SK-N-SH (cell line): ENCODE measurements at regions not wholly inside any gene's neighbourhood (a gene's known extent, or its start where the extent isn't known, plus 50 kb on each side); places are given as distances from the start of the nearest gene placed in this dataset.

ENCODE experiments used
- CTCF ChIA-PET: fragments of 300-600, 350-600 bp; formaldehyde crosslinking; extraction: SDS; loops from one replicate; lab custom pipeline; 2021; lab: Yijun Ruan, JAX
- POLR2A ChIA-PET: fragments of 350-600 bp; sonication (Branson Sonifier 250); formaldehyde crosslinking; extraction: SDS; loops from one replicate; lab custom pipeline; 2020; ENCODE audit warnings: antibody characterized with exemption, inconsistent platforms; lab: Yijun Ruan, JAX
- DNase-seq: peaks from one replicate; pipeline ENCODE4 v3.0.0; 2012
- H2AFZ ChIP-seq: fragments of 200-600 bp; sonication (generic); 2 replicates; pipeline ENCODE4 v1.8.1; 2016; ENCODE audit warnings: antibody characterized with exemption, mild to moderate bottlenecking, low read depth
- H3F3A ChIP-seq: fragments of 200-600 bp; sonication (generic); replicated peaks from 2 replicates; pipeline ENCODE3; 2016; ENCODE audit warnings: antibody characterized with exemption, mild to moderate bottlenecking; ENCODE audit not compliant: insufficient read depth
- H3K27ac ChIP-seq, 2 experiments: fragments of 200-500 bp in 1 of 2; fragments of 200-600 bp in 1 of 2; sonication (Bioruptor generic) in 1 of 2; sonication (generic), shearing (Covaris generic) in 1 of 2; 2 replicates each; pipeline versions ENCODE4 v1.5.1 to v1.6.1; 2014 to 2016; ENCODE audit warnings: low read depth in 2 of 2, inconsistent platforms in 1 of 2, low read length in 1 of 2, mild to moderate bottlenecking in 1 of 2, mixed read lengths in 1 of 2
- H3K27me3 ChIP-seq: fragments of 200-600 bp; sonication (generic), shearing (Covaris generic); 2 replicates; pipeline ENCODE4 v1.6.1; 2016; ENCODE audit warnings: mixed run types; ENCODE audit not compliant: insufficient read depth
- H3K36me3 ChIP-seq, 2 experiments: fragments of 200-500 bp in 1 of 2; fragments of 200-600 bp in 1 of 2; sonication (Bioruptor generic) in 1 of 2; sonication (generic) in 1 of 2; replicated peaks in 1 of 2; 2 replicates each; pipeline versions ENCODE3 to v1.5.1; 2014 to 2016; ENCODE audit warnings: low read length in 1 of 2, mild to moderate bottlenecking in 1 of 2; ENCODE audit not compliant: insufficient read depth in 2 of 2, control insufficient read depth in 1 of 2
- H3K4me1 ChIP-seq, 2 experiments: fragments of 200-500 bp in 1 of 2; fragments of 200-600 bp in 1 of 2; sonication (Bioruptor generic) in 1 of 2; sonication (generic), shearing (Covaris generic) in 1 of 2; 2 replicates each; pipeline versions ENCODE4 v1.5.1 to v1.6.1; 2014 to 2016; ENCODE audit warnings: low read depth in 1 of 2, low read length in 1 of 2, mixed run types in 1 of 2; ENCODE audit not compliant: insufficient read depth in 2 of 2, control insufficient read depth in 1 of 2
- H3K4me2 ChIP-seq: fragments of 200-600 bp; sonication (generic), shearing (Covaris generic); 2 replicates; pipeline ENCODE4 v1.6.1; 2017; ENCODE audit warnings: mixed run types
- H3K4me3 ChIP-seq, 2 experiments: fragments of 200-500 bp in 1 of 2; fragments of 200-600 bp in 1 of 2; sonication (Bioruptor generic) in 1 of 2; sonication (generic), shearing (Covaris generic) in 1 of 2; 2 replicates each; pipeline versions ENCODE4 v1.5.1 to v1.8.1; 2014 to 2016; ENCODE audit warnings: low read depth in 2 of 2, inconsistent platforms in 1 of 2, low read length in 1 of 2, mild to moderate bottlenecking in 1 of 2, mixed read lengths in 1 of 2, moderate library complexity in 1 of 2
- H3K79me2 ChIP-seq: fragments of 200-600 bp; sonication (generic); 2 replicates; pipeline ENCODE4 v1.8.1; 2017; ENCODE audit warnings: mild to moderate bottlenecking; ENCODE audit not compliant: insufficient read depth
- H3K9ac ChIP-seq: fragments of 200-600 bp; sonication (generic); 2 replicates; pipeline ENCODE4 v1.6.1; 2017; ENCODE audit warnings: mixed run types
- H3K9me2 ChIP-seq: fragments of 200-600 bp; sonication (generic); 2 replicates; pipeline ENCODE4 v1.6.1; 2017; ENCODE audit warnings: mixed run types
- H3K9me3 ChIP-seq: fragments of 200-600 bp; sonication (generic); 2 replicates; pipeline ENCODE4 v1.6.1; 2017; ENCODE audit warnings: mixed run types, mild to moderate bottlenecking, moderate library complexity
- H4K20me1 ChIP-seq: fragments of 200-600 bp; sonication (generic); 2 replicates; pipeline ENCODE4 v1.6.1; 2017; ENCODE audit warnings: mild to moderate bottlenecking, mixed run types; ENCODE audit not compliant: insufficient read depth
- CHD2 ChIP-seq: fragments of 150-350 bp; IDR thresholded peaks from 2 replicates; pipeline ENCODE4 v1.6.1; 2018; ENCODE audit warnings: low read length; ENCODE audit not compliant: partially characterized antibody
- ELF1 ChIP-seq: IDR thresholded peaks from 2 replicates; pipeline ENCODE4 v1.4.0; 2012
- EP300 ChIP-seq, 2 experiments: IDR thresholded peaks; 2 replicates each; pipeline versions ENCODE4 v1.4.0 to v1.6.1; 2012; ENCODE audit warnings: borderline replicate concordance in 1 of 2, low read depth in 1 of 2, low read length in 1 of 2
- FOSL2 ChIP-seq: IDR thresholded peaks from 2 replicates; pipeline ENCODE4 v1.4.0; 2012; ENCODE audit warnings: low read depth, mild to moderate bottlenecking, moderate library complexity, borderline replicate concordance
- FOXJ3 ChIP-seq: sonication (generic); formaldehyde crosslinking; IDR thresholded peaks from 2 replicates; pipeline ENCODE4 v1.5.1; 2020; ENCODE audit warnings: mild to moderate bottlenecking, missing genetic modification reagents
- FOXM1 ChIP-seq: IDR thresholded peaks from 2 replicates; pipeline ENCODE4 v1.4.0; 2012; ENCODE audit warnings: low read depth, mild to moderate bottlenecking
- GATA2 ChIP-seq: sonication (generic); formaldehyde crosslinking; IDR thresholded peaks from 2 replicates; pipeline ENCODE4 v1.5.0; 2020; ENCODE audit warnings: mild to moderate bottlenecking, missing genetic modification reagents
- JUND ChIP-seq: IDR thresholded peaks from 2 replicates; pipeline ENCODE4 v1.4.0; 2012
- MEF2A ChIP-seq: IDR thresholded peaks from 2 replicates; pipeline ENCODE4 v1.4.0; 2012; ENCODE audit warnings: low read depth, borderline replicate concordance
- NRF1 ChIP-seq: IDR thresholded peaks from 2 replicates; pipeline ENCODE4 v1.6.1; 2012; ENCODE audit warnings: low read depth, mild to moderate bottlenecking, low read length
- POLR2AphosphoS5 ChIP-seq: IDR thresholded peaks from 2 replicates; pipeline ENCODE4 v1.6.1; 2012; ENCODE audit warnings: low read depth, low read length
- RAD21 ChIP-seq: IDR thresholded peaks from 2 replicates; pipeline ENCODE4 v1.6.1; 2012; ENCODE audit warnings: mild to moderate bottlenecking, low read length
- RFX5 ChIP-seq: IDR thresholded peaks from 2 replicates; pipeline ENCODE4 v1.6.1; 2012; ENCODE audit warnings: mild to moderate bottlenecking, improper control_type of control experiment, low read length
- RXRA ChIP-seq: IDR thresholded peaks from 2 replicates; pipeline ENCODE4 v1.4.0; 2012; ENCODE audit warnings: low read depth, mild to moderate bottlenecking, borderline replicate concordance
- SMC3 ChIP-seq: IDR thresholded peaks from 2 replicates; pipeline ENCODE4 v1.6.1; 2012; ENCODE audit warnings: low read depth, low read length, improper control_type of control experiment
- TCF12 ChIP-seq: IDR thresholded peaks from 2 replicates; pipeline ENCODE4 v1.4.0; 2012
- USF2 ChIP-seq: fragments of 150-350 bp; IDR thresholded peaks from 2 replicates; pipeline ENCODE4 v1.6.1; 2017; ENCODE audit warnings: antibody characterized with exemption, low read length, low read depth, borderline replicate concordance
- ZBTB33 ChIP-seq: IDR thresholded peaks from 2 replicates; pipeline ENCODE4 v1.4.0; 2012; ENCODE audit warnings: low read depth, borderline replicate concordance
- WGBS: methylation state at CpG from one replicate; pipeline ENCODE4 v1.1.6; 2017; ENCODE audit warnings: low lambda C conversion rate; 5-methylcytosine and 5-hydroxymethylcytosine counted together
- TF ChIP-seq, protein P1 (sequence below): fragments of 150-350 bp; IDR thresholded peaks from 2 replicates; pipeline ENCODE4 v1.6.1; 2016; ENCODE audit warnings: mild to moderate bottlenecking, low read depth, low read length
- TF ChIP-seq, protein P2 (sequence below): fragments of 200-600 bp; sonication (generic); IDR thresholded peaks from 2 replicates; pipeline ENCODE4 v1.6.1; 2017; ENCODE audit warnings: antibody characterized with exemption, mild to moderate bottlenecking, moderate library complexity
- TF ChIP-seq, protein P3 (sequence below): IDR thresholded peaks from 2 replicates; pipeline ENCODE4 v1.4.0; 2012; ENCODE audit warnings: low read depth

- Histone ChIP-seq H3K4me2 (no peak overlapping the region), H2AFZ (no peak overlapping the region), H3K4me3 (no peak overlapping the region), H3K27ac (no peak overlapping the region), H3K9ac (no peak overlapping the region), H3K4me1 (peaks cover 5 to 9% of the 10 kb centered on the region in 2 experiments; a peak in 2 of 4 replicates), H3K36me3 (no peaks in the 10 kb centered on the region), H4K20me1 (no peaks in the 10 kb centered on the region), H3K27me3 (no peaks in the 10 kb centered on the region), H3K79me2 (no peaks in the 10 kb centered on the region), H3K9me3 (no peaks in the 10 kb centered on the region), H3K9me2 (no peaks in the 10 kb centered on the region), H3F3A (no peaks in the 10 kb centered on the region)
- POLR2A ChIA-PET: no interaction called here
- DNase-seq: no peak
- CTCF ChIA-PET: interaction anchor here (1.5 kb wide), 1 partner anchor 30 kb away, joined by 5 read pairs; no protein-coding TSS in a partner anchor
- TF ChIP-seq FOSL2 (no peak), MEF2A (no peak), RAD21 (no peak), RXRA (no peak), JUND (no peak), SMC3 (no peak), RFX5 (no peak), CHD2 (no peak), FOXJ3 (CRISPR knock-in tag) (no peak), GATA2 (no peak), ZBTB33 (no peak), ELF1 (no peak)
These were observed 57.6 kb downstream of the TMEM30B start for GRCh38 chr14:61223552-61223951.

DNA sequence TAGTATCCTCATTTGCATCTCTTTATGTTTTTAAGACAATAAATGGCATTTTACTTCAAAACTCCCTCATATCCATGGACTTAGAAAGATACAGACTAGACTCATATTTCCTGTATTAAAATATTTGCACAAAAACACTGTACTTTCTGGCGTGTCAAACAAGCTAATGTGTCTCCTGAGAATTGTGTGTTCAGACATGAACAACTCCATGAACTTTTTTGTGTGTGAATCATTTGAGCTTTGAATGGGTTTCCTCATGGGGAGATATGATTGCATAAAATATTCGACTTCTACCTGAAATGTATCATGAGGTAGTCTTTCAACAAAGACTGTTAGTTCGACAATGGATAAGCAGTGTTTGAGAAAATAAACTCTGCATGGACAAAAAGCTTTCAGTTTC is 58.8 kb downstream of the TMEM30B start:
- peaks cover 5 to 12% of the 10 kb centered on the region in 2 experiments; a peak in 2 of 4 replicates for H3K4me1 ChIP-seq
- 62% methylated on average over 3 of the region's 3 CpGs for WGBS
- no peaks in the 10 kb centered on the region for H3F3A ChIP-seq
- H3K9ac ChIP-seq: no peak overlapping the region
- no peaks in the 10 kb centered on the region for H3K79me2 ChIP-seq
- no peaks in the 10 kb centered on the region for H3K9me2 ChIP-seq
- H3K36me3 ChIP-seq: no peaks in the 10 kb centered on the region
- no peak overlapping the region for H3K4me2 ChIP-seq
- H3K27ac ChIP-seq: no peak overlapping the region
- ChIA-PET CTCF (interaction anchor here (1.0 kb wide), 1 partner anchor 40 kb away, joined by 3 read pairs; no protein-coding TSS in a partner anchor), POLR2A (no interaction called here)
- H4K20me1 ChIP-seq: no peaks in the 10 kb centered on the region
- H3K4me3 ChIP-seq: no peak overlapping the region
- H3K27me3 ChIP-seq: no peaks in the 10 kb centered on the region
- no peak overlapping the region for H2AFZ ChIP-seq
- H3K9me3 ChIP-seq: no peaks in the 10 kb centered on the region
- DNase-seq: no peak
- TF ChIP-seq RFX5: no peak
- no peak for TF ChIP-seq CHD2
- no peak for TF ChIP-seq USF2
- TF ChIP-seq, protein P1, sequence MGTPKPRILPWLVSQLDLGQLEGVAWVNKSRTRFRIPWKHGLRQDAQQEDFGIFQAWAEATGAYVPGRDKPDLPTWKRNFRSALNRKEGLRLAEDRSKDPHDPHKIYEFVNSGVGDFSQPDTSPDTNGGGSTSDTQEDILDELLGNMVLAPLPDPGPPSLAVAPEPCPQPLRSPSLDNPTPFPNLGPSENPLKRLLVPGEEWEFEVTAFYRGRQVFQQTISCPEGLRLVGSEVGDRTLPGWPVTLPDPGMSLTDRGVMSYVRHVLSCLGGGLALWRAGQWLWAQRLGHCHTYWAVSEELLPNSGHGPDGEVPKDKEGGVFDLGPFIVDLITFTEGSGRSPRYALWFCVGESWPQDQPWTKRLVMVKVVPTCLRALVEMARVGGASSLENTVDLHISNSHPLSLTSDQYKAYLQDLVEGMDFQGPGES: no peak
- no peak for TF ChIP-seq NRF1
- TF ChIP-seq FOXM1: no peak
- no peak for TF ChIP-seq EP300 (IDR thresholded peaks at IDR 0.05; ENCODE audit: borderline replicate concordance in 1 of 2, low read depth in 1 of 2, low read length in 1 of 2)
- TF ChIP-seq, protein P2, sequence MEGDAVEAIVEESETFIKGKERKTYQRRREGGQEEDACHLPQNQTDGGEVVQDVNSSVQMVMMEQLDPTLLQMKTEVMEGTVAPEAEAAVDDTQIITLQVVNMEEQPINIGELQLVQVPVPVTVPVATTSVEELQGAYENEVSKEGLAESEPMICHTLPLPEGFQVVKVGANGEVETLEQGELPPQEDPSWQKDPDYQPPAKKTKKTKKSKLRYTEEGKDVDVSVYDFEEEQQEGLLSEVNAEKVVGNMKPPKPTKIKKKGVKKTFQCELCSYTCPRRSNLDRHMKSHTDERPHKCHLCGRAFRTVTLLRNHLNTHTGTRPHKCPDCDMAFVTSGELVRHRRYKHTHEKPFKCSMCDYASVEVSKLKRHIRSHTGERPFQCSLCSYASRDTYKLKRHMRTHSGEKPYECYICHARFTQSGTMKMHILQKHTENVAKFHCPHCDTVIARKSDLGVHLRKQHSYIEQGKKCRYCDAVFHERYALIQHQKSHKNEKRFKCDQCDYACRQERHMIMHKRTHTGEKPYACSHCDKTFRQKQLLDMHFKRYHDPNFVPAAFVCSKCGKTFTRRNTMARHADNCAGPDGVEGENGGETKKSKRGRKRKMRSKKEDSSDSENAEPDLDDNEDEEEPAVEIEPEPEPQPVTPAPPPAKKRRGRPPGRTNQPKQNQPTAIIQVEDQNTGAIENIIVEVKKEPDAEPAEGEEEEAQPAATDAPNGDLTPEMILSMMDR: no peak
- no peak for TF ChIP-seq SMC3
- TF ChIP-seq TCF12: no peak
- TF ChIP-seq POLR2AphosphoS5: no peak
- TF ChIP-seq MEF2A: no peak
- no peak for TF ChIP-seq GATA2
- no peak for TF ChIP-seq FOSL2
- TF ChIP-seq, protein P3, sequence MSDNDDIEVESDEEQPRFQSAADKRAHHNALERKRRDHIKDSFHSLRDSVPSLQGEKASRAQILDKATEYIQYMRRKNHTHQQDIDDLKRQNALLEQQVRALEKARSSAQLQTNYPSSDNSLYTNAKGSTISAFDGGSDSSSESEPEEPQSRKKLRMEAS: no peak
- TF ChIP-seq ZBTB33: no peak
